PC-3 (cell line): ENCODE measurements at regions not wholly inside any gene's neighbourhood (a gene's known extent, or its start where the extent isn't known, plus 50 kb on each side); places are given as distances from the start of the nearest gene placed in this dataset.

Experiments
- EZH2 ChIP-seq: fragments of 300-600 bp; sonication (generic); IDR thresholded peaks from one replicate; pipeline ENCODE4 v1.6.1; 2017; ENCODE audit warnings: antibody characterized with exemption, mild to moderate bottlenecking, low read length; ENCODE audit not compliant: unreplicated experiment
- EZH2phosphoT487 ChIP-seq: fragments of 300-600 bp; sonication (generic); IDR thresholded peaks from 2 replicates; pipeline ENCODE4 v1.6.1; 2018; ENCODE audit warnings: mild to moderate bottlenecking, antibody characterized with exemption, low read length, borderline replicate concordance
- TF ChIP-seq, protein P1 (sequence below): fragments of 300-600 bp; sonication (generic); conservative IDR thresholded peaks from 2 replicates; pipeline ENCODE4 v1.5.1; 2017; ENCODE audit warnings: antibody characterized with exemption, low read depth, mild to moderate bottlenecking, low read length

DNA sequence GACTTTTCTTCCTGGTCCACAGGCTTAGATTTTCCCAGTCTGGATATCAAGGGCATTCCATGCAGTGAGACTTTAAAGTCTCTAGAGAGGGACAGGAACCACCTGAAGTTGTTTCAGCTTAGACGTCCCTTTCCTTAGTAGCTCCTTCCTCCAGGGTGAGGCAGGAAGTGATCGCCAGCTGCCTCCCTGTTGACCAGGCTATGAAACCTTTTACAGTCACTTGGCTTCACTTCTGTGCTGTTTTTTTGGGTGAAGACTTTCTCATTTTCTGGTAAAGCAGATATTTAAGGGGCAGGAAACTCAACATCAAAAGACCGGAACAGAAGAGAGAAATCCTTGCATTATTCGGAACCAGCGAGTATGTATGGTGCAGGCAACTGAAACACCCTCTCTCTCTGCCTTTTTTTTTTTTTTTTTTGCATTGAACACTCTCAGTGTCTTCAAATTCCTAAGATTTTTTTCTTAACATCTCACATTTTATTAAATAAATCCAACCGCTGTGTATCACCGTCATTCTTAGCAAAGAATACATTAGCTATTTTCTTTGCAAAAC lies 234.6 kb upstream of the IRF2BP2 start:
- TF ChIP-seq, protein P1, sequence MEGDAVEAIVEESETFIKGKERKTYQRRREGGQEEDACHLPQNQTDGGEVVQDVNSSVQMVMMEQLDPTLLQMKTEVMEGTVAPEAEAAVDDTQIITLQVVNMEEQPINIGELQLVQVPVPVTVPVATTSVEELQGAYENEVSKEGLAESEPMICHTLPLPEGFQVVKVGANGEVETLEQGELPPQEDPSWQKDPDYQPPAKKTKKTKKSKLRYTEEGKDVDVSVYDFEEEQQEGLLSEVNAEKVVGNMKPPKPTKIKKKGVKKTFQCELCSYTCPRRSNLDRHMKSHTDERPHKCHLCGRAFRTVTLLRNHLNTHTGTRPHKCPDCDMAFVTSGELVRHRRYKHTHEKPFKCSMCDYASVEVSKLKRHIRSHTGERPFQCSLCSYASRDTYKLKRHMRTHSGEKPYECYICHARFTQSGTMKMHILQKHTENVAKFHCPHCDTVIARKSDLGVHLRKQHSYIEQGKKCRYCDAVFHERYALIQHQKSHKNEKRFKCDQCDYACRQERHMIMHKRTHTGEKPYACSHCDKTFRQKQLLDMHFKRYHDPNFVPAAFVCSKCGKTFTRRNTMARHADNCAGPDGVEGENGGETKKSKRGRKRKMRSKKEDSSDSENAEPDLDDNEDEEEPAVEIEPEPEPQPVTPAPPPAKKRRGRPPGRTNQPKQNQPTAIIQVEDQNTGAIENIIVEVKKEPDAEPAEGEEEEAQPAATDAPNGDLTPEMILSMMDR: no peak
- TF ChIP-seq EZH2 (no peak), EZH2phosphoT487 (no peak)
